SW480 (cell line): ENCODE measurements at regions not wholly inside any gene's neighbourhood (a gene's known extent, or its start where the extent isn't known, plus 50 kb on each side); places are given as distances from the start of the nearest gene placed in this dataset.

Experiments
- DNase-seq: peaks from one replicate; pipeline ENCODE4 v3.0.0-alpha.2; 2016; ENCODE audit warnings: low spot score

- DNase-seq, result no peak
These were observed 110.2 kb upstream of the NLRP1 start for GRCh38 chr17:5694551-5694950.

GRCh38 chr17:5695480-5695879 is 111.2 kb upstream of the NLRP1 start:
- DNase-seq, result no peak

DNA sequence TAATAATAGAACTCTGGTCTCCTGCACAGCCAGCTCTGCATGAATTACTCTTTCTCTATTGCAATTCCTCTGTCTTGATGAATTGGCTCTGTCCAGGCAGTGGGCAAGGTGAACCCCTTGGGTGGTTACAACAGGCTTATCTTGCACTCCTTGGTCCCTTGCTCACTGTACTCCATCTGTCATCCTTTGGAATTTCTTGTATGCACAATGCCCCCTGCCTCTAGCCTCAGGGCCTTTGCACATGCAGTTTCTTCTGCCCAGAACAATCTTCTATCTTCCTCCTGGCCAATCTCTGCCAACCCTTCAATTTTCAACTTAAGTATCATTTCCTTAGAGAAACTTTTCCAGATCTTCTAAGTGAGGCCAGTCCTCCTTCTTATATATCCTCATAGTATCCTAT is 114.7 kb upstream of the NLRP1 start:
- no peak for DNase-seq

DNA sequence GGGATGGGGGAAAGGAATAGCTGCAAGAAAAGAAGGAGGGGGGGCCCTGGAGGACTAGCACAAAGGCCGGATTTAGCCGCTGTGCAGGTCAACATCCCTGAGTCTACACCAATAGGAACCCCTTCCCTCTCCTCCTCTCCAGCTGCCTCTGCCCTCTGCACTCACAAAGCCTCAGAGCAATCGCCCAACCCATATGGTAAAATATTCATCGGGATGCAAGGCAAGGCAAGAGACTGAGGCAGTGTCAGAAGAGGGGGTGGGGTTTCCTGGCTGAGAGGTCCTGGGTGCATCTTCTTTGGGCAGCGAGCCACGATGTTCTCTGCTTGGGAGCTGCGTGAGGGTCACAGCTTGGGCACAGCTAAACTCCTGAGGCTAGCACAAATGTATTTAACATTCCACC is 115.5 kb upstream of the NLRP1 start:
- no peak for DNase-seq

DNA sequence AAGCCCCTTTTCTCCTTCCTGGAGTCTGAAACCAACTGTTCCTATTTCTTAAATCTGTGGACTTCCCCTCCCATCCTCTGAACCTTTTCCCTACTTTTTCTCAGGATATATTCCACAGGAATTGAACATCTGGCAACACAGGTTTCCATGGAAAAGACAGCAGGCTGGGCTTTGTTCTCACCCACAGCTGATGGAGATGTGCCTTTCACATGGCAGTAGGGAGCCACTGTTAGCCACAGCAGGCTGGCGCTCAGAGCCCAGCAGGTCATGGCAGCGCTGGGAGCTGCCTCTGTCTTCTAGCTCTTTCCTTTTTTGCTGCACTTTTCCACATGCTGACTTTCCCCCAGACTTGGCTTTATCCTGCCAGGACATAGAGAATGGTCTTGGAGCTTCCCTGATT is 116.4 kb upstream of the NLRP1 start:
- no peak for DNase-seq

- no peak for DNase-seq
These were observed 117.1 kb upstream of the NLRP1 start for GRCh38 chr17:5701381-5701780.

GRCh38 chr17:5702951-5703510 is 118.7 kb upstream of the NLRP1 start:
- DNase-seq, result no peak

- DNase-seq, result no peak
These were observed 119.4 kb upstream of the NLRP1 start for GRCh38 chr17:5703736-5704135.

GRCh38 chr17:5705081-5705875 is 121.0 kb upstream of the NLRP1 start:
- no peak for DNase-seq

DNA sequence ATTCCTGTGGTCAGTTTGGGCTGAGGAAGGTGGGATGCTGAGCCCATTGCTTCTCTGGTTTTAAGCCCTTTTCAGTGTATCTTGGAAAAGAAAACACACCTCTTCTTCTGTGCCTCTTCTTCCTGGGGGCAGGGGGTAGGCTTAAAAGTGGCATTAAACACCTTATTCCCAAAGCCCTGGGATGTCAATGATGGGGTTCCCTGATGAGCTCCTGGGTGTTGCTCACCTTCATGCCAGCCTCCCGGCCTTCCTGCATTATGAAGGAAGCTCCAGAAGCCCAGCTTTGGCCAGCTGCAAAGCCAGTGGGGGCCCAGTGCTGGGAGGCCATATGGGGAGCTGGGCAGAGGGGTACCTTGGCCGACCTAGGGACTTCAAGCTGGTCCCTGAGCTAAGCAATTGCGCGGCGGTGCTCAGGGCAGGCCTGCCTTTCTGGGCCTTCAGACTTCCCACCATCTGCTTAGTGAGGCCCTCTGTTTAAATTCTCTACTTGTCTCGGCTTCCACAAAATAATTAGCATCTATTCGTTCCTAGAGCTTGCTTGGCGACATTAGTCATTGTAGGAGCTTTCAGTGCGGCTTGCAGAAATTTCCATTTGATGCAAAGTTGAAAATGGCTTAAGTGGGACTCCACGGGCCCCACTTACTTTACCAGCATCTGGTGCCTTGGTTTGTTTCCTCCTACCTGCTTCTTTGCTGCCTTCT is 121.7 kb upstream of the NLRP1 start:
- DNase-seq, result no peak

DNA sequence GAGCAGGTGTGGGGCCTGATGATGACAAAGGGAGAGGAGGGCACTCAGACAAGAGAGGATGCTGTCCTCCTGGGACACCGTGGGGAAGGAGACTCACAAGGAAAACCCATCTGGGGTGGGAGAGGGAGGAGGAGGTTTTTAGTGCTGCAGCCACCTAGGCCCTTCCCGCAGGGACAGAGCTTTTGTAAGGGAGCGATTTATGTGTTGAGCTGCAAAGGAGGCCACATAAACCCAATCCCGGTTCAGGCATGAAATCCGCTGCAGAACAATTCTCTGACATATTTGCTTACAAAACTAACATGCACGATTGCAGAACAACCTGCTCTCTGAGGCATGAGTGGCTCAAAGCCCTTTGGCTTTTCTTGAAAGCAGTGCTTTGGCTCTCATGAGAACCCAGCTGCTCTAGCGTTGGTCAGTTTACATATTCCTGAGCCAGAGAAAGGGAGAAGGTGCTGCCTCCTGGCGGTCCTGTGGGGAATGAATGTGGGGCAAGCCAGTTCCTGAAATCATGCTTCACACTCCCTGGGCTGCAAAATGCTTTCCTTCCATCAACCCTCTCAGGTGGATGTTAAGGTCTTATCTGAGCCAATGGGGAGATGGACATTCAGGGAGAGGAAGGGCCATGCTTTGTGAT is 122.4 kb upstream of the NLRP1 start:
- peak; percentile 39 for DNase-seq

DNA sequence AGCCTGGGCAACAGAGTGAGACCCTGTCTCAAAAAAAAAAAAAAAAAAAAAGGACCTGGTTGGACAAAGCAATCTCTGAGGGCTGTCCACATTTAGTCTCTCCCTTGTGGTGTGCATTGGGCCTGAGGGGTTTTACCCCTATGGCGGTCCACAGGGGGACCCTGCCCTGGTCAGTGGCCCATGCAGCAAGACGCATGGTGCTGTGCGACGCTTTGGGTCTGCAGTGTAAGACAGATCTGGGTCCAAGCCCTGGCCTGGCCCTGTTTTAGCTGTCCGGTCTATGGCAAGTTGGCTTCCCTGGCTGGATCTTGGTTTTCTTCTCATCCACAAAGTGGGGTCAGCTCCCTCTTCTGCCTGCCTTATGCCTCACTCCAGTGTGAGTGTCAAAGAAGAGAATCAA is 123.2 kb upstream of the NLRP1 start:
- DNase-seq, result no peak

DNA sequence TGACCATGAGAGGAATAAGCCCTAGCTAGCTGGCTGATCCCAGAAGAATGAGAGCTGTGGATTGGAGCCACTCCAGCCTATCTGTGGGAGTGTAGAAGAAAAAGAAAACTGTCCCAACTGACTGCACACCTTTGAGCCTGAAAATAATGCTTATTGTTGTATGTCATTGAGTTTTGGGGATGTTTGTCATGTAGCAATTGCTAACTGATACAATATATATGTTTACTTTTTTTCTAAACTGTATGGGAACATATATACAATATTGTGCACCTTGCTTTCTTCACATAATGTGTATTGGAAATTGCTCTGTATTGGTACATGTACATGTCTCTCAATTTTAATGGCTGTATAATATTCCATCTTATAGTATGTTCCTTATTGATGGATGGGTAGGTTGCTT is 124.0 kb upstream of the NLRP1 start:
- no peak for DNase-seq

DNA sequence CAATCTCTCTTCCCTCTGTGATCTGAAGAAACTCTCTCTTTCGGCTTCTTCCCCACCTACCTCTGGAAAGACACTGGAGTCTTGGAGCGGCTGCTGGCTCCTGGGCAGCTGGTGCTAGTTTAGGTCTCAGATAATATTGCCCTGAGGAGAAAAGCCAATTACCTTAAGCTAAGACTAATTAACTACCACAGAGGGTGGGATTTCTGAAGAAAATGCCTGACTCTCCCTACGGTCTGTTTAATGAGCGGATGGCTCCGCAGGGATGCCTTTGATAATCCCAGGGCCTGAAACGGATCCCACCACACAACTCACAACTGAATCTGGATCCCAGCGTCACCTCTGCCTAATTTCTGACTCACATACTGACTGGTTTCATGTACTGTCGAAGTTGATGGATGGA is 127.0 kb upstream of the NLRP1 start:
- no peak for DNase-seq

GRCh38 chr17:5714993-5715392 is 130.7 kb upstream of the NLRP1 start:
- no peak for DNase-seq

- DNase-seq, result no peak
These were observed 131.2 kb upstream of the NLRP1 start for GRCh38 chr17:5715478-5715877.

- DNase-seq, result no peak
These were observed 134.4 kb upstream of the NLRP1 start for GRCh38 chr17:5718726-5719125.

- no peak for DNase-seq
These were observed 135.7 kb upstream of the NLRP1 start for GRCh38 chr17:5719976-5720375.

DNA sequence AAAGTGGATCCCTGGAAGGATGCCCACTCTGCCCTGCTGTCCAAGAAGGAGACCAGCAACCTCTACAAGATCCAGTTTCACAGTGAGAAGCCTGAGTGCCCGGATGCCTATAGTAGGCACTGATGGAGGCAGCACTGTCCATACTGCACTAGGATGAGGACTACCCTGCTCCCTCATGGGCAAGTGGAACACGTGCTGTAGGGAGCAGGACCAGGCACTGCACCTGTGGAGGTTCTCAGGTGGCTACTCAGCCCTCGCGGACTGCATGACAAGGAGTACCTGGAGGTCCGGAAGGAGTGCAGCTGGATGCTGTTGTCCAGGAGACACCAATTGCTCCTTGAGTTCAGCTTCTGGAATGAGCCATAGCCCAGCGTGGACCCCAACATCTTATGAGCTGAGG is 146.1 kb upstream of the NLRP1 start:
- no peak for DNase-seq

GRCh38 chr17:5740937-5741336 is 156.6 kb upstream of the NLRP1 start:
- no peak for DNase-seq

- DNase-seq, result no peak
These were observed 157.5 kb upstream of the NLRP1 start for GRCh38 chr17:5741810-5742209.

DNA sequence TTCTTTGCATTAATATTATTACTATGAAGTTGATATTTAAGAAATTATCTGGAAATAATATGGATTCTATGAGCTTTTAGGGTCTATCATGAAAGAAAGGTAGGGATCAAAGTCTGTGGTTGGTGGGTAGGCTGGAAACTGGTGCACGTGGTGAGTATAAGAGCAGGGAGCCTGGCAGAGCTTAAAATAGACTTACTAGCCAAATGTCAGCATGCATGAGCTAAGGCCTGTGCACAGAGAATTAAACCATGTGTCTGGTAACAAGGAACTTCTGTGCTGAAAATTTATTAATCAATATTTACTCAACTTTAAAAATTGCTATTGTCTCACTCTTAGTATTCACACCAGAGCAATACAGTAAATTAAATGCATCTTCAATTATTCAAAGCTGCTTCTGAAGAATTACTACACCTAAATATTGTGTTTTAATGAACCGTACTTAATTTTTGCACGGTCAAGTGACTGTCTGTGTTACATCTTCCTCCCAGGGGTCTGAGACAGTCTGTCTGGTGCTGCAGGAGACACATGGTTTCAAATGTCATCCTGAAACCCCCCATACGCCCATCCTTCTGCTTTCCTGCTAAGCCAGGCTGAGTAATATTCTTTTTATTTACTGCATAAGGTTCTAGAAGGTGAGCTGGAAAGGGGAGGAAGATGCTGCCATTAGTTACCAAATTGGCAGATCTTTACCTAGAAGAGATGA is 161.0 kb upstream of the NLRP1 start:
- no peak for DNase-seq
